GM12878 (cell line): ENCODE measurements at regions not wholly inside any gene's neighbourhood (a gene's known extent, or its start where the extent isn't known, plus 50 kb on each side); places are given as distances from the start of the nearest gene placed in this dataset.

Experiments
- BHLHE40 ChIP-seq, 2 experiments: fragments of 450-650 bp in 1 of 2; IDR thresholded peaks; 2 replicates each; pipeline ENCODE4 v1.6.1; 2011 to 2017; ENCODE audit warnings: low read depth in 2 of 2, borderline replicate concordance in 1 of 2, improper control_type of control experiment in 1 of 2, low read length in 1 of 2, mild to moderate bottlenecking in 1 of 2
- CBX3 ChIP-seq: fragments of 200-600 bp; sonication (generic); IDR thresholded peaks from 2 replicates; pipeline ENCODE4 v1.6.1; 2016; ENCODE audit warnings: low read depth, borderline replicate concordance
- CHD2 ChIP-seq: IDR thresholded peaks from 2 replicates; pipeline ENCODE4 v1.6.1; 2011; ENCODE audit warnings: low read depth, low read length, improper control_type of control experiment, borderline replicate concordance
- EP300 ChIP-seq, 2 experiments: fragments of 150-350 bp in 1 of 2; IDR thresholded peaks; 2 replicates each; pipeline ENCODE4 v1.6.1; 2011 to 2012; ENCODE audit warnings: low read depth in 2 of 2, low read length in 2 of 2, borderline replicate concordance in 1 of 2, improper control_type of control experiment in 1 of 2, inconsistent platforms in 1 of 2; ENCODE audit not compliant: control insufficient read depth in 1 of 2
- EZH2 ChIP-seq: IDR thresholded peaks from 2 replicates; pipeline ENCODE4 v1.6.1; 2012; ENCODE audit warnings: low read depth, mild to moderate bottlenecking, control low read depth, inconsistent platforms, low read length, borderline replicate concordance; ENCODE audit not compliant: control insufficient read depth
- KDM1A ChIP-seq: fragments of 200-600 bp; sonication (generic); IDR thresholded peaks from 2 replicates; pipeline ENCODE4 v1.6.1; 2016; ENCODE audit warnings: borderline replicate concordance
- NRF1 ChIP-seq: conservative IDR thresholded peaks from 2 replicates; pipeline ENCODE4 v1.6.1; 2011; ENCODE audit warnings: mild to moderate bottlenecking, low read depth, low read length, improper control_type of control experiment
- POLR2AphosphoS5 ChIP-seq: IDR thresholded peaks from 2 replicates; pipeline ENCODE4 v1.6.1; 2011; ENCODE audit warnings: mild to moderate bottlenecking, low read length, inconsistent platforms
- RAD51 ChIP-seq: fragments of 450-650 bp; IDR thresholded peaks from 2 replicates; pipeline ENCODE4 v1.6.1; 2016; ENCODE audit warnings: moderate library complexity, mild to moderate bottlenecking, inconsistent platforms
- TBL1XR1 ChIP-seq: IDR thresholded peaks from 2 replicates; pipeline ENCODE4 v1.6.1; 2012; ENCODE audit warnings: low read depth, low read length, improper control_type of control experiment
- USF2 ChIP-seq: IDR thresholded peaks from 2 replicates; pipeline ENCODE4 v1.6.1; 2011; ENCODE audit warnings: low read depth, low read length, improper control_type of control experiment, borderline replicate concordance
- ZSCAN29 ChIP-seq: fragments of 450-650 bp; IDR thresholded peaks from 2 replicates; pipeline ENCODE4 v1.6.1; 2017; ENCODE audit warnings: mild to moderate bottlenecking, moderate library complexity
- TF ChIP-seq, protein P1 (sequence below), 3 experiments: IDR thresholded peaks in 2 of 3; conservative IDR thresholded peaks in 1 of 3; 2 replicates each; pipeline ENCODE4 v1.5.1; 2011; ENCODE audit warnings: low read depth in 3 of 3, low read length in 3 of 3, mild to moderate bottlenecking in 3 of 3, control low read depth in 2 of 3, moderate library complexity in 2 of 3, inconsistent platforms in 1 of 3, mixed read lengths in 1 of 3; ENCODE audit not compliant: control insufficient read depth in 2 of 3, insufficient read depth in 1 of 3; ENCODE audit errors: extremely low read depth in 1 of 3
- TF ChIP-seq, protein P2 (sequence below): fragments of 150-350 bp; IDR thresholded peaks from 2 replicates; pipeline ENCODE4 v1.6.1; 2014; ENCODE audit warnings: mild to moderate bottlenecking, low read depth, low read length

DNA sequence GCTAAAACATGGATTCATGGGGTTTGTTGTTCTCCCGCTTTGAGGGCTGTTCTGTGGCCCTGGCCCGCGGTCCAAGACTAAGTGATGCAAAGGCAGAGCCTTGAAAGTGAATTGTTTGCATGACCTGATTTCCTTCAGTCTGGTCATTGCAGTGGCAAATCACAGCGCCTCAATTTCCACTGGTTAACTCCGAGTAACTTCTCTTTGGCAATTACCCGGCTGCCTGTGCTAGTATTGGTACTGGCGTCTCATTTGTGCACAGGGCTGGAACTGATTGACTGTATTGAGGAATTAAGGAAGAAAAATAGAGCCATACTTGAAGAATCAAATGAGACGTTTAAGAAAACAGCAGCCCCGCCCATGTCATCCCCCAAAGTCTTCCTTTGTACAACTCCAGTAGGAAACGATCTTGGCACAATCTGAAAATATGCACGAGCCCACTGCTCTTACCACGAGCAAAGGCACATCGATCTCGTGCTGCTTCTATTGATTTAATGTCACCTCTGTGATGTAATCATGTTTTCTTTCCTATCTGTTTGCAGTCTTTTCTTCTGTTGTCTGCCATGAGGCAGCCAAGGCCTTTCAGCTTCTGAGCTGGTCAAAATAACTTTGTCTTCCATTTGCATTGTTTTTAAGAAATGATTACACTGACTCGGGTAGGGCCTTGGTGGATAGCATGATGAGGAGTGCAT is 60.6 kb upstream of the SHH start:
- TF ChIP-seq EZH2 = no peak
- no peak for TF ChIP-seq CHD2
- no peak for TF ChIP-seq CBX3
- TF ChIP-seq RAD51 = no peak
- TF ChIP-seq KDM1A = no peak
- no peak for TF ChIP-seq BHLHE40 (IDR thresholded peaks at IDR 0.05; ENCODE audit: borderline replicate concordance in 1 of 2, low read depth in 2 of 2, low read length in 1 of 2)
- TF ChIP-seq, protein P1, sequence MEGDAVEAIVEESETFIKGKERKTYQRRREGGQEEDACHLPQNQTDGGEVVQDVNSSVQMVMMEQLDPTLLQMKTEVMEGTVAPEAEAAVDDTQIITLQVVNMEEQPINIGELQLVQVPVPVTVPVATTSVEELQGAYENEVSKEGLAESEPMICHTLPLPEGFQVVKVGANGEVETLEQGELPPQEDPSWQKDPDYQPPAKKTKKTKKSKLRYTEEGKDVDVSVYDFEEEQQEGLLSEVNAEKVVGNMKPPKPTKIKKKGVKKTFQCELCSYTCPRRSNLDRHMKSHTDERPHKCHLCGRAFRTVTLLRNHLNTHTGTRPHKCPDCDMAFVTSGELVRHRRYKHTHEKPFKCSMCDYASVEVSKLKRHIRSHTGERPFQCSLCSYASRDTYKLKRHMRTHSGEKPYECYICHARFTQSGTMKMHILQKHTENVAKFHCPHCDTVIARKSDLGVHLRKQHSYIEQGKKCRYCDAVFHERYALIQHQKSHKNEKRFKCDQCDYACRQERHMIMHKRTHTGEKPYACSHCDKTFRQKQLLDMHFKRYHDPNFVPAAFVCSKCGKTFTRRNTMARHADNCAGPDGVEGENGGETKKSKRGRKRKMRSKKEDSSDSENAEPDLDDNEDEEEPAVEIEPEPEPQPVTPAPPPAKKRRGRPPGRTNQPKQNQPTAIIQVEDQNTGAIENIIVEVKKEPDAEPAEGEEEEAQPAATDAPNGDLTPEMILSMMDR (IDR thresholded peaks at IDR 0.05 in 2 of 3, conservative IDR thresholded peaks at IDR 0.05 in 1 of 3; ENCODE audit: control insufficient read depth in 2 of 3, extremely low read depth in 1 of 3, insufficient read depth in 1 of 3, low read depth in 3 of 3, low read length in 3 of 3) = no peak
- TF ChIP-seq TBL1XR1 = no peak
- no peak for TF ChIP-seq EP300 (IDR thresholded peaks at IDR 0.05; ENCODE audit: borderline replicate concordance in 1 of 2, control insufficient read depth in 1 of 2, low read depth in 2 of 2, low read length in 2 of 2)
- TF ChIP-seq ZSCAN29 = no peak
- no peak for TF ChIP-seq NRF1
- TF ChIP-seq USF2 = no peak
- TF ChIP-seq, protein P2, sequence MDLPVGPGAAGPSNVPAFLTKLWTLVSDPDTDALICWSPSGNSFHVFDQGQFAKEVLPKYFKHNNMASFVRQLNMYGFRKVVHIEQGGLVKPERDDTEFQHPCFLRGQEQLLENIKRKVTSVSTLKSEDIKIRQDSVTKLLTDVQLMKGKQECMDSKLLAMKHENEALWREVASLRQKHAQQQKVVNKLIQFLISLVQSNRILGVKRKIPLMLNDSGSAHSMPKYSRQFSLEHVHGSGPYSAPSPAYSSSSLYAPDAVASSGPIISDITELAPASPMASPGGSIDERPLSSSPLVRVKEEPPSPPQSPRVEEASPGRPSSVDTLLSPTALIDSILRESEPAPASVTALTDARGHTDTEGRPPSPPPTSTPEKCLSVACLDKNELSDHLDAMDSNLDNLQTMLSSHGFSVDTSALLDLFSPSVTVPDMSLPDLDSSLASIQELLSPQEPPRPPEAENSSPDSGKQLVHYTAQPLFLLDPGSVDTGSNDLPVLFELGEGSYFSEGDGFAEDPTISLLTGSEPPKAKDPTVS = no peak
- no peak for TF ChIP-seq POLR2AphosphoS5
